ENCODE measurements at regions not wholly inside any gene's neighbourhood (a gene's known extent, or its start where the extent isn't known, plus 50 kb on each side); places are given as distances from the start of the nearest gene placed in this dataset.
"Not testable (repeated sequence)": the region's sequence is repeated elsewhere in the genome, so short reads cannot be mapped to it uniquely, and the experiment has no call there.

DNA sequence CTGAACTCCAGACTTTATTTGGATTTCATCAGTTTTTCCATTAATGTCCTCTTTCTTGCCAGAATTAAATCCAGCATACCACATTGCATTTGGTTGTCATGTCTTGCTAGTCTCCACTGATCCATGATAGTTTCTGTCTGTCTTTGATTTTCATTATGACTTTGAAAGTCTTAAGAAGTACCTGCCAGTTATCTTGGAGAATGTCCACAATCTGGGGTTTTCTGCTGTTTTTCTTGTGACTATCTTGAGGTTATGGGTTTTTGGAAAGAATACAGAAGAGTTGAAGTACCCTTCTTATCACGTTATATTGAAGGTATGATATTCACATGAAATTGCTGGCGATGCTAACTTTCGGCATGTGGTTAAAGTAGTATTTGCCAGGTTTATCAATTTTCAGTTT lies 282.3 kb upstream of the PRICKLE1 start:
- no peak for DNase-seq (ENCODE audit: low read depth, low spot score)

- DNase-seq (ENCODE audit: low read depth, low spot score): no peak
Measured at GRCh38 chr12:42868291-42868690, 278.7 kb upstream of the PRICKLE1 start.

GRCh38 chr12:42865282-42865681 lies 275.7 kb upstream of the PRICKLE1 start:
- no peak for DNase-seq (ENCODE audit: low read depth, low spot score)

GRCh38 chr12:42862055-42862454 lies 272.5 kb upstream of the PRICKLE1 start:
- no peak for DNase-seq (ENCODE audit: low read depth, low spot score)

GRCh38 chr12:42860331-42860730 lies 270.8 kb upstream of the PRICKLE1 start:
- not testable (repeated sequence) for DNase-seq (ENCODE audit: low read depth, low spot score)

DNA sequence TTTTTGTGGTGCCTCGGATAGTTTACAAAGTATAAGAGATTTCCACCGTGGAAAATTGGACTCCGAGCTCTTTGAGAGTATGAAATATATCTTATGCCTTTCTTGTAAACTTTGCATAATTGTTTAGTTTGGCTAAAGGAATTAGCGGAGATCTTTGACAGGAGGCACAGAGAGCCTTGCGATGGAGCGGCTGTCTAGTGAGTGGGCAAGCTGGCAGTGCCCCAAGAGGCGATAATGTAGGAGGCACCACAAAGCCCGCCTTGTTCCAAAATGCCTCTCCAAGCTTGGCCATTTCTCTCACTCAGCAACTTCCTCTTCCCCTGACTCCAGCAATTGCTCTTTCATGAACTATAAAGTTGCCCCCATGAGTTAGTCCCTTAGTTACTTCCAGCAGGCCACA lies 270.1 kb upstream of the PRICKLE1 start:
- no peak for DNase-seq (ENCODE audit: low read depth, low spot score)

- DNase-seq (ENCODE audit: low read depth, low spot score): no peak
Measured at GRCh38 chr12:42857106-42857505, 267.6 kb upstream of the PRICKLE1 start.

GRCh38 chr12:42855362-42855950 lies 265.9 kb upstream of the PRICKLE1 start:
- DNase-seq (ENCODE audit: low read depth, low spot score): no peak

GRCh38 chr12:42854826-42855225 lies 265.3 kb upstream of the PRICKLE1 start:
- no peak for DNase-seq (ENCODE audit: low read depth, low spot score)

DNA sequence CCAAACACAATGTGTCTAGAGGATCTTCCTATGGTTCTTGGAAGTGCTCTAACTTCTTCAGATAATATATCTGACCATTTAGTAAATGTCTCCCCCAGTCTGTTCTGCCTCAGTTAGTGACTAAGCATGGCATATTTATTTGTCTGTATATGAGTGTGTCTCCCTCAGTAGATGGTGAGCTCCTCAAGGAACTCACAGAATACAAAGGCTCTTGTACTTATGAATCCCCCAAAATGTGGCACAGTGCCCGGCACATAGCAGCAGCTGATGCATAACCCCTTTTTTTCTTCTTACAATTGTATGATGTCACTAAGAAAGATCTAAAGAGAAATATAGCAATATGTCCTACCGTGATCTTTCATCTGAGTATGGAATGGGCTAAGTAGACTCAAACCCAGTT lies 264.7 kb upstream of the PRICKLE1 start:
- DNase-seq (ENCODE audit: low read depth, low spot score): no peak

DNA sequence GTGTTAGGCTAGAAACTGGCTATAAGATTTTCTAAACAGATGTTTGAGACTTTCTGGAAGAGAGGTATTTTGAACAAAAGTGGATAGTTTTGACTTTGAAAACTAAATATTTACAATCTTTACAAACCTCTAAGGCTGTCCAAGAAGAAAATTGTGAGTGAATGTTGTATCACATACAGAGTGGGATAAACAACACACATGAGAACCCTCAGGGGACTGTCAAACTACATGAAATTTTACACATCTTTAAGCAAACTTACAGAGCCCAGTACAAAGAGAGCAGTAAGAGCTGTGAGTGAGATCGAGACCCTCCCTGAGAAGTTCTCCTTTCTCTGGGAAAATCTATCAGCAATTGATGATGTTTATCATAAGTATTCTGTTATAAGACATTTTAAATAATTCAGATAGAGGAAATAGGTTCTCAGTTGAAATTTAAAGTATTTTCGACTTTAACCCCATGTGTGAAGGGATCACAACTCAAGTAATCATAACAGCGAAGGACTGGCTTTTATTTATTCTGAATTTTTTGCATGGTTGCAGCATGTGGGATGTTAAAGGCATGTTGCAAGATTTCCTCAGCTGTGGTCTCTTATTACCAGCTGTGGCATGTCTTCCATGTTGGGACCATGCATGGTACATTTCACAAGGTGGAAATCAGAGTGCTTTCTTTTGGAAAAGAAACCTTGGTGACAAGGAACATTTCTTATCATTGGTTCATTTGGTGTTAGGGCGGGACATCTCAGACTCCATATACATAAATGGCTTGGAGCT lies 264.0 kb upstream of the PRICKLE1 start:
- DNase-seq (ENCODE audit: low read depth, low spot score): no peak

GRCh38 chr12:42846782-42847181 lies 257.2 kb upstream of the PRICKLE1 start:
- DNase-seq (ENCODE audit: low read depth, low spot score): no peak

DNA sequence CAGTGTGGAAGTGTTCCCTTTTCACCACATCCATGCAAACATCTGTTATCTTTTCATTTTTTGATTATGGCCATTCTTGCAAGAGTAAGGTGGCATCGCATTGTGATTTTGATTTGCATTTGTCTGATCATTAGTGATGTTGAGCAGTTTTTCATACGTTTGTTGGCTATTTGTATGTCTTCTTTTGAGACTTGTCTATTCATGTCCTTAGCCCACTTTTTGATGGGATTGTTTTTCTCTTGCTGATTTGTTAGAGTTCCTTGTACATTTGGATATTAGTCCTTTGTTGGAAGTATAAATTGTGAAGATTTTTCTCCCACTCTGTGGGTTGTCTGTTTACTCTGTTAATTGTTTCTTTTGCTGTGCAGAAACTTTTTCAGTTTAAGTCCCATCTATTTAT lies 244.5 kb upstream of the PRICKLE1 start:
- DNase-seq (ENCODE audit: low read depth, low spot score): no peak

DNA sequence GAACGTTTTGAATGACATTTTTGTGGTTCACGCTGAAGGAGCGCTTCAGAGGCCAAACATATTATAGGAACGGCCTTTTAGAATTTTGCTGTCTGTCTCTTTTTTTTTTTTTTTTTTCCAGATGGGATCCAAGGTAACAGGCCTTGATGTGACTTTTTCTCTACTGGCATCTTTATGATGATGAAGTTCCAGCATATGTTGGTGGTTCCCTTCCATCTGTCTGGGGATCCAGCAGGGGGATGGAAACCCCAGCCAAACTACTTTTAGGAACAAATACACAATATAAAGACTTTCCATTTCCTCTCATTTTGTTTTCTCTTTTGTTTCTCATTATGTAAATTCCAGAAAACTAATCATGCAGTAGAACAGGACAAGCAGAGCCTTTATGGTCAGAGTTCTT lies 239.3 kb upstream of the PRICKLE1 start:
- DNase-seq (ENCODE audit: low read depth, low spot score): no peak

- no peak for DNase-seq (ENCODE audit: low read depth, low spot score)
Measured at GRCh38 chr12:42824327-42824726, 234.8 kb upstream of the PRICKLE1 start.

DNA sequence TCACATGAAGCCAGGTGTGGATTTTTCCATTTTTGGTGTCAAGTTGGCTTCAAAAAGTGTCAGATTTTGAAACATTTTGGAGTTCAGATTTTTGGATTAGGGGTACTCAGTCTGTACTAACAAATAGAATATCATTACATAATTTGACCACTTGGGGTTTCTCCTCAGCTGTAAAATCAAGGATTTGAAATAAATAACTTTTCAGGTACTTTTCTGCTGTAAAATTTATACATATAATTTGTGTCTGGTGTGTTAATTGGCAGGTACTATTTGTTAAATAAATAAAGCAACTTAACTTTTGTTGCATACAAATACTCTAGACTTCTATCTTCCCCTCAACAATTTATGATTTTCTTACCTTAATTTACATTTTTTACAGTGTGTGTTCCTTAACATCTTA lies 234.1 kb upstream of the PRICKLE1 start:
- no peak for DNase-seq (ENCODE audit: low read depth, low spot score)

- no peak for DNase-seq (ENCODE audit: low read depth, low spot score)
Measured at GRCh38 chr12:42819846-42820245, 230.3 kb upstream of the PRICKLE1 start.

DNA sequence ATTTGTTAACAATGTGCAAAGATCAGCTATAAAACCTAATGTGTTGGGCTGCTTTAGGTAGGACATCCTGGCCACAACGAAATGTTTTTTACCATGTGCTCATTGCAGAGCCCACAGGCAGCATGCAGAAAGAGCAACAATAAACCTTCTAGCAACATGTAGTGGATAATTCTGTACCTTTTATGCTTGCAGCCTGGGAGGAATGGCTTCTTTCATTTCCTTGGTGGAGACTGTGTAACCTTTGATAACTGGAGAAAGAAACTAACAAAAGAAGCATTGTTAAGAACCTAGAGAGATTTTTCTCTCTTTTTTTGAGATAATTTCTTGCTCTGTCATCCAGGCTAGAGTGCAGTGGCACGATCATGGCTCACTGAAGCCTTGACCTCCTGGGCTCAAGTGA lies 225.5 kb upstream of the PRICKLE1 start:
- no peak for DNase-seq (ENCODE audit: low read depth, low spot score)

GRCh38 chr12:42812871-42813270 lies 223.3 kb upstream of the PRICKLE1 start:
- no peak for DNase-seq (ENCODE audit: low read depth, low spot score)

- no peak for DNase-seq (ENCODE audit: low read depth, low spot score)
Measured at GRCh38 chr12:42812086-42812485, 222.5 kb upstream of the PRICKLE1 start.

GRCh38 chr12:42810006-42810405 lies 220.5 kb upstream of the PRICKLE1 start:
- DNase-seq (ENCODE audit: low read depth, low spot score): no peak

GRCh38 chr12:42809226-42809625 lies 219.7 kb upstream of the PRICKLE1 start:
- no peak for DNase-seq (ENCODE audit: low read depth, low spot score)

GRCh38 chr12:42807766-42808165 lies 218.2 kb upstream of the PRICKLE1 start:
- DNase-seq (ENCODE audit: low read depth, low spot score): no peak
